Uterus (tissue), 3 donors: ENCODE measurements at regions not wholly inside any gene's neighbourhood (a gene's known extent, or its start where the extent isn't known, plus 50 kb on each side); places are given as distances from the start of the nearest gene placed in this dataset.

ENCODE experiments used
- DNase-seq, 2 donors: peaks; one replicate each; pipeline ENCODE4 v3.0.0-alpha.2; 2019 to 2020
- H3K27ac ChIP-seq, 2 donors: fragments of 200-600 bp; sonication (generic); 1 replicate in 1 of 2; 2 replicates in 1 of 2; pipeline ENCODE4 v1.5.1; 2016 to 2018
- H3K27me3 ChIP-seq, 2 donors: fragments of 200-600 bp; sonication (generic); one replicate each; pipeline ENCODE4 v1.5.1; 2018 to 2019; ENCODE audit warnings: control low read depth in 1 of 2
- H3K36me3 ChIP-seq, 2 donors: fragments of 200-600 bp; sonication (generic); one replicate each; pipeline ENCODE4 v1.5.1; 2019; ENCODE audit warnings: control low read depth in 1 of 2
- H3K4me1 ChIP-seq, 2 donors: fragments of 200-600 bp; sonication (generic); one replicate each; pipeline ENCODE4 v1.5.1; 2018 to 2019; ENCODE audit warnings: control low read depth in 1 of 2
- H3K4me3 ChIP-seq, 2 donors: fragments of 200-600 bp; sonication (generic); 1 replicate in 1 of 2; 2 replicates in 1 of 2; pipeline ENCODE4 v1.5.1; 2018 to 2019; ENCODE audit warnings: mild to moderate bottlenecking in 1 of 2
- H3K9me3 ChIP-seq, 2 donors: fragments of 200-600 bp; sonication (generic); one replicate each; pipeline ENCODE4 v1.5.1; 2019; ENCODE audit warnings: control low read depth in 1 of 2
- CTCF ChIP-seq, 4 experiments: fragments of 200-600 bp in 2 of 4; fragments of 450-650 bp in 2 of 4; sonication (generic) in 2 of 4; IDR thresholded peaks; one replicate each; pipeline ENCODE4 v1.5.1; 2016 to 2019; ENCODE audit warnings: antibody characterized with exemption in 4 of 4, mild to moderate bottlenecking in 2 of 4, moderate library complexity in 1 of 4
- POLR2A ChIP-seq, 2 donors: fragments of 450-650 bp; IDR thresholded peaks; one replicate each; pipeline ENCODE4 v1.6.1; 2016; ENCODE audit warnings: antibody characterized with exemption in 2 of 2, mild to moderate bottlenecking in 1 of 2, moderate library complexity in 1 of 2
- intact Hi-C: fragments of 100-400 bp; cut with DNase I; formaldehyde crosslinking; loops from one replicate; pipeline ENCODE4 v1.15.1; 2023; ENCODE audit warnings: low total_unique reads
- donor health status: DM: yes; HTN: yes; CAD: no.

- Histone ChIP-seq H3K4me3 (no peak overlapping the region), H3K27me3 (no peaks in the 10 kb centered on the region), H3K9me3 (no peaks in the 10 kb centered on the region), H3K4me1 (no peaks in the 10 kb centered on the region), H3K27ac (no peak overlapping the region), H3K36me3 (no peaks in the 10 kb centered on the region)
- DNase-seq, result no peak
- intact Hi-C loops, result no loop called here
- TF ChIP-seq CTCF (IDR thresholded peaks at IDR 0.05) (no peak), POLR2A (IDR thresholded peaks at IDR 0.05) (no peak)
These were observed 262.3 kb upstream of the SNX7 start for GRCh38 chr1:98399218-98399617.

- no peak for DNase-seq
- no peaks in the 10 kb centered on the region for H3K36me3 ChIP-seq
- H3K27ac ChIP-seq, result no peak overlapping the region
- H3K4me1 ChIP-seq, result no peaks in the 10 kb centered on the region
- intact Hi-C loops, result no loop called here
- no peaks in the 10 kb centered on the region for H3K27me3 ChIP-seq
- TF ChIP-seq POLR2A (IDR thresholded peaks at IDR 0.05) (no peak), CTCF (IDR thresholded peaks at IDR 0.05) (no peak)
- no peak overlapping the region for H3K4me3 ChIP-seq
- H3K9me3 ChIP-seq, result no peaks in the 10 kb centered on the region
These were observed 262.9 kb upstream of the SNX7 start for GRCh38 chr1:98398649-98399048.

GRCh38 chr1:98398092-98398491 lies 263.4 kb upstream of the SNX7 start:
- Histone ChIP-seq H3K27ac (no peak overlapping the region), H3K27me3 (no peaks in the 10 kb centered on the region), H3K4me3 (no peak overlapping the region), H3K36me3 (no peaks in the 10 kb centered on the region), H3K9me3 (no peaks in the 10 kb centered on the region), H3K4me1 (no peaks in the 10 kb centered on the region)
- DNase-seq, result no peak
- no peak for TF ChIP-seq POLR2A (IDR thresholded peaks at IDR 0.05)
- TF ChIP-seq CTCF (IDR thresholded peaks at IDR 0.05), result no peak
- intact Hi-C loops, result no loop called here

- TF ChIP-seq CTCF (IDR thresholded peaks at IDR 0.05) (no peak), POLR2A (IDR thresholded peaks at IDR 0.05) (no peak)
- intact Hi-C loops, result no loop called here
- no peaks in the 10 kb centered on the region for H3K36me3 ChIP-seq
- DNase-seq, result no peak
- H3K9me3 ChIP-seq, result no peaks in the 10 kb centered on the region
- no peak overlapping the region for H3K4me3 ChIP-seq
- H3K27ac ChIP-seq, result no peak overlapping the region
- H3K4me1 ChIP-seq, result no peaks in the 10 kb centered on the region
- H3K27me3 ChIP-seq, result no peaks in the 10 kb centered on the region
These were observed 267.8 kb upstream of the SNX7 start for GRCh38 chr1:98393719-98394118.

- Histone ChIP-seq H3K36me3 (no peaks in the 10 kb centered on the region), H3K4me1 (no peaks in the 10 kb centered on the region)
These were observed 270.3 kb upstream of the SNX7 start for GRCh38 chr1:98391175-98391574.

More at GRCh38 chr1:98391175-98391574, 270.3 kb upstream of the SNX7 start:
- H3K27me3 ChIP-seq, result no peaks in the 10 kb centered on the region
- H3K4me3 ChIP-seq, result no peak overlapping the region
- H3K9me3 ChIP-seq, result no peaks in the 10 kb centered on the region
- intact Hi-C loops, result no loop called here
- no peak for DNase-seq
- no peak overlapping the region for H3K27ac ChIP-seq
- no peak for TF ChIP-seq CTCF (IDR thresholded peaks at IDR 0.05)
- TF ChIP-seq POLR2A (IDR thresholded peaks at IDR 0.05), result no peak
